GM19239 (cell line): ENCODE measurements at regions not wholly inside any gene's neighbourhood (a gene's known extent, or its start where the extent isn't known, plus 50 kb on each side); places are given as distances from the start of the nearest gene placed in this dataset.

Experiments
- DNase-seq: peaks from one replicate; pipeline ENCODE4 v3.0.0; 2011; ENCODE audit warnings: low spot score; ENCODE audit not compliant: insufficient read length
- FAIRE-seq: peaks from 2 replicates; lab custom pipeline; 2011; peaks lifted over from hg19 to GRCh38; lab: Jason Lieb, UNC

GRCh38 chr9:88750832-88751360 is 215.9 kb downstream of the NXNL2 start:
- FAIRE-seq (no peak), DNase-seq (no peak)

DNA sequence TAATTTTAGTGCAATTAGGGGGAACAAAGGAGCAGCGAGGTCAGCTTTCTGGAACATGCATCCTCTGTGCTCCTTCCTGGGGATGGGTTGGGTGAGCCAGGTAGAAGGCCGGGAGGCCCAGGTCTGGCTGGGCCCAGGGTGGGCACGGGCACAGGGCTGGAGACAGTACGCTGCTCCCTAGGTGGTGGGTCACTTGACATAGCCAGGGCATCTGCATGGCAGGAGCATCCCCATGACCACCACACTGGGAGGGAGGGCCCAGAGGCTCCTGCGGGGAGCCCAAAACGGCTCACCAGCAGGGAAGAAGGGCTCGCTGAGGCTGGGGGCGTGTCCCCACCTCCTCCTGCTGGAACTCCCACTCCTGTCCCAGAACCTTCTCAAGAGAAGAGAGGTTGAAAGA is 216.8 kb downstream of the NXNL2 start:
- FAIRE-seq = no peak
- DNase-seq = no peak

DNA sequence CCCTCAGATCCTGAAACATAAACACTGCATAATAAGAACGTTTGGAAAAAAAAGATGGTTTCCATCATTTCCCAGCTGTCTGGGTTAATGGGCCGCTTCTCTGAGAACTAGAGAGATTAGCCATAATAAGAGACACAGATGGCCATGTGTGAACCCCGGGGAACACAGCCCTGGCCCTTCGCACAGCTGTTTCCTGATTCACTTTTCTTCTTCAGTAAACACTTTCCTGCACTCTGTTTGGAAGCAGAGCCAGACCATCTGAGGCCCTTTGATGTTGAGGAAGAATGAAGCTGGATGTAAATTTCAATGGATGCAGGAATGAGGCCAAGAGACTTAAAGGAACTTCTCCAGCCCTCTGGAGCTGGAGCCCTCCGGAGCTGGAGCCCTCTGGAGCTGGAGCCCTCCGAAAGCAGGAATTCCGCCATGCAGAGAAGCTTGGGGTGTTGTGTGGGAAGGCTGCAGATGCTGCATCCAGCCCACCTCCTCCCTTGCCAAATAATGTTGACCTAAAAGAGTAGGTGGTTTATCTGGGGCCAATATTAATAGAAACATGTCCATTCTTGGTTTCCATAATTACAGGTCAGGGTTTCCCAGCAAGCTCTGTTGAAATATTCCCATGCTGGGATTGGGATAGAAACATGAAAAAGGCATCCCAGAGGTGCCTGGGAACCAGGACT is 218.9 kb downstream of the NXNL2 start:
- DNase-seq = no peak
- no peak for FAIRE-seq

DNA sequence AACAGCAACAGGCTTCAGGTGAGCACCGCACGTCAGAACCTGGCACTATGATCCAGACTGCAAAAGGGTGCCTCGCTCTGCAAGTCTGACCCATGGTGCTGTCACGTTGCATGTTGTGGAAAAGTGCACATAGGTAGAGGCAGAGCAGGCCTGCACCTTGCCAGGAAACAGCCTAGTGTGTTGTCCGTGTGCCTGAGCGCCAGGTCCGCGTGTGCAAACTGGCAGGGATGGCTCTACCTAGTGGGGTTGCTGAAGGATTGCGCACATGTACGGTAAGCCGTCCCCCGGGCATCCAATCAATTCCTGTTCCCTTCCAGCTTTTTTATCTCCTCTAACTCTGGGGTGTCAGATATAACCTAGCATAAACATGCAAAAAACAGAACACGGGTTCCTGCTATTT is 219.5 kb downstream of the NXNL2 start:
- no peak for FAIRE-seq
- DNase-seq = no peak

- no peak for DNase-seq
- no peak for FAIRE-seq
Measured at GRCh38 chr9:88754886-88755285, 219.9 kb downstream of the NXNL2 start.

- FAIRE-seq = no peak
Measured at GRCh38 chr9:88757406-88758010, 222.5 kb downstream of the NXNL2 start.

DNA sequence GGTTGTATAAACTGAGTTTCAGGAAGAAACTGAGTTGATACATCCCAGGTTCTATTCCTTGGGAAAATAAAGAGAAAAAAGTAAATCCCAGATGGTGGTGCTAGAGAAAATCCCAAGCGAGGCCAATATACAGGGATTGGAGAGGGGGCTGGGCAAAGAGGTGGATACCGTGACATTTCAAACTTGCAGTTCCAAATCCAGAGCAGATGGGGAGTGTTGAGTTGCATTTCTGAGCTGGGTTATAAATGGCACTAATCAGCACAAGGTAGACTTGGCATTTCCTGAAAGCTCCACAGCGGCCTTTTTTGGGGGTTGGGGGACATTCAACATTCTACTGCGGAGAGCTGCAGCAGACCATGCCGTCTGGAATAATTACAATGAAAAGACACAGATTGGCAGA is 224.4 kb downstream of the NXNL2 start:
- FAIRE-seq = no peak
- DNase-seq = no peak

More at GRCh38 chr9:88757406-88758010, 222.5 kb downstream of the NXNL2 start:
- no peak for DNase-seq

GRCh38 chr9:88766778-88767503 is 224.3 kb upstream of the S1PR3 start:
- DNase-seq (no peak), FAIRE-seq (no peak)

- DNase-seq (no peak), FAIRE-seq (no peak)
Measured at GRCh38 chr9:88767504-88767790, 223.8 kb upstream of the S1PR3 start.

DNA sequence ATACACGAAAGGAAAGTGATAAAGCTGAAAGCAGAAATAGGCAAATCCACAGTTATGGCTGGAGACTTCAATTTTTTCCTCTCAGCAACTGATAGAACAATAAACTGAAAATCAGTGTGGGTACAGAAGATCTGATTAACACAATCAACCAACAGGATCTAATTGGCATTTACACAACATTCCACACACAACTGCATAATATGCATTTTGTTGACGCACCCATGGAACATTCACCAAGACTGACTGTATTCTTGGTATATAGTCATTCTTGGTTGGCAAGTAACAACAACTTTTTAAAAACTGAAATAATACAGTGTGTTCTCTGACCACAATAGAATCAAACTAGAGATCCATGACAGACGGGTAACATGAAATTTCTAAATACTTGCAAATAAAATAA is 218.7 kb upstream of the S1PR3 start:
- DNase-seq (no peak), FAIRE-seq (no peak)

DNA sequence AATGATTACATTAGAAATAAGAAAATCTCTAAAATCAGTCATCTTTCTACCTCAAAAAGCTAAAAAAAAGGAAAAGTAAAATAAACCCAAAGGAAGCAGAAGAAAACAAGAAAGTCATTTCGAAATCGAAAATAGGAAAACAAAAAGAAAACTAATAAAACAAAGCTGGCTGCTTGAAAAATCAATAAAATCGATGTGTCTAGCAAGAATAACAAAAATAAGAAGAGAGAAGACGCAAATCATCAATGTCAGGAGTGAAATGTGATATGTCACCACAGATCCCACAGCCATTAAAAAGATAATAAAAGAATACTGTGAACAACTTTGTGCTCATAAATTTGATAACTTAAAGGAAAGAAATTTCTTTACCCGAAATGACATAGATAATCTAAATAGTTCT is 218.1 kb upstream of the S1PR3 start:
- DNase-seq (no peak), FAIRE-seq (no peak)

GRCh38 chr9:88773627-88774244 is 217.5 kb upstream of the S1PR3 start:
- DNase-seq (no peak), FAIRE-seq (no peak)

DNA sequence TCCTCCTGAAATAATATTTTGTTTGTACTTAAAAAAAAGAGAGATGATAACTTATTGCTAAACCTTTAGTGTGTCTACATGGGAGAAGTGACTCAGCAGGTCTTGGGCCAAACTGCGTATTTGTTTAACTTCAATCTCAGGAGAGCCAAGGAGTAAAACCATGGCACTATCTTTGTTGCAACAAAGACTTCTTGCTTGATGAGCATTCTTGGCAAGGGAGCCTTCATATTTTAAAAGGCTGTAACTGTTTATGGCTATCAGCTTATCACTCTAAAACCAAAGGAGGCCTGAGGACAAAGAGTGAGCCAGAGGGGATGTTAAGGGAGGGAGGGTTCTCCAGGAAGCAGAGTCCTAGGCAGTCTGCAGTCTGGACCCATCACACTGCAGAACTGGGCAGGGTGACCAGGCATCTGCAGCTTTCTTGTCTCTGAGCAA is 216.2 kb upstream of the S1PR3 start:
- no peak for FAIRE-seq
- DNase-seq = no peak

- no peak for DNase-seq
- FAIRE-seq = no peak
Measured at GRCh38 chr9:88775559-88775958, 215.7 kb upstream of the S1PR3 start.

DNA sequence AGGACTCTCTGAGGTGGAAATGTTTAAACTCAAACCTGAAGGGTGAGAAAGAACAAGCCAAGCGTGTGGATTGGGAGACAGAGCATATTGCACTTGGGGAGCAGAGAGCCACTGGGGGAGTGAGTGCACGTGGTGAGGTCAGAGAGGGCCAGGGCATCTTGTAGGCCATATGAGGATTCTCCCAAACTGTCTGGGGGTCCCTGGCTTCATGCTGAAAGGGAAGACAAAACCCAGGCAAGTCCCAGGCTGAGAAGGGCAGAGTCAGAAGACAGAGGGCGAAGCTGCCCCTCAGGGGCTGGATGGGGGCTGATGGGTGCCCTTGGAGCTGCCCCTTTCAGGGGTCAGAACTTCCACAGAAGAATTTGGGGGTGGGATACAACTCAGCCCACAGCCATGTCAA is 215.3 kb upstream of the S1PR3 start:
- DNase-seq = no peak
- no peak for FAIRE-seq

DNA sequence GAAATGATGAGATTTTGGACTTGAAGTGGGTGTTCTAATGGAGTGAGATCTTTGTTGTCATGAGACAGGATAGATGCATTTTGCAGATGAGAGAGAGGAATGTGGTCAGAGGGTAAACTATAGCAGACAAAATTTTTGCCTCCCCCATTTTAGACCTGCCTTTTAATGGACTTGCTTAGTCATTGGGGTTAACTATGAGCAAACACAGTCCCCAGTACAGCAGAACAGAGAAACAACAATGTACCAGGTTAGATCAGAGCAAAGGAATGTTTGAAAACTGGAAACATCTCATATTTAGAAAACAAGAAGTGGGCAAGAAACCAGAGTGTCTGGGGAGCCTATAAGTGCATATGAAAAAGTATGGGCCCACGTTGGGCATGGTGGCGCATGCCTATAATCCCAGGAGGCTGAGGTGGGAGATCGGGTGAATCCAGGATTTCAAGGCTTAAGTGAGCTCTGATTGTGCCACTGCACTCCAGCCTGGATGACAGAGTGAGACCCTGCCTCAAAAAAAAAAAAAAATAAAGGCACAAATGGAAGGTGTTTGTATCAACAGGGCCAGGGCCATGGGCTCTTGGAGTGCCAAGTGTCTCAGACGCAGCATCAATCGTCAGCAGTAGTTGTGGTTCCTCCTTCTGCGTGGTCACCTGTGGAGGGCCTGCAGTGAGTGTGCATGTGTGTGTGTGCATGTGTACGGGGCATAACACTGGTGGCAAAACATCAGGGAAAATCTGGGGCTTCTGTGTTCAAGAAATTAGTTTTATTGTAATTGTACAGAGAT is 214.4 kb upstream of the S1PR3 start:
- FAIRE-seq = no peak
- no peak for DNase-seq

DNA sequence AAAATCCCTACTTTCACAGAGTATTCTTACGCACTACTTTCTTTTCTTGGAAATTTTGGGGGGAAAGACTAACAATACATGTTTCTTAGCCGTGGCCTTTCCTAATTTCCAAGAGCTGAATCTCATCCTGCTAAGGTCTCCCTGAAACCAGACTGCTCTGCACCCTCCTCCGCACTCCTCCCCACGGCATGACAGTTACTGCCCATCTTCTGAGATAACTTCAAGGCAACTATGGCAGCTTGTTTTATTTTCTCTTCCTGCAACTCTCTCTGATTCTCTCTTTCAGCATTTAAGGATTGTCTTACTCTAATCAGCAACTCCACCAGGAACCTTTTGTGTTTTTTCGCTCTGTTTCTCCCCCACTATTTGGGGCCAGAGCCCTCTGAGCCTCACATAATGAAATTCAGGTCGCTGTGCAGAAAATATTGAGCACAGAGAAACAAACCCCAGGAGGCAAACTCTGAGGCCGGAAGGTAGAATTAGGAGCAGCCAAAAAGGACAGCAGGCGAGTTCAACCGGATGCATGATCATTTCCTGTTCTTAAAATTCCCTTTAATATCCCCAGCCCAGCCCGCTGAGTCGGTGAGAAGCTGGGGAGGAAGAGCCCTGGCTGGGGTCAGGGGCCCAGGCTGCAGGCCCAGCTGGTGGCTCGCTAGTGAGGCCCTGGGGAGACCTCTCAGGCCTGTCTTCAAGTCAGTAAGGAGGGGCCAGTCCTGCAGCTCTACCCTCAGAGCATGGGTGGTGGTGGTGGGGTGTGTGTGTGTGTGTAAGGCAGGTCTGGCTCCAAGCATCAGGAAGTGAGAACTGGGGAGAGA is 213.6 kb upstream of the S1PR3 start:
- DNase-seq (no peak), FAIRE-seq (no peak)

DNA sequence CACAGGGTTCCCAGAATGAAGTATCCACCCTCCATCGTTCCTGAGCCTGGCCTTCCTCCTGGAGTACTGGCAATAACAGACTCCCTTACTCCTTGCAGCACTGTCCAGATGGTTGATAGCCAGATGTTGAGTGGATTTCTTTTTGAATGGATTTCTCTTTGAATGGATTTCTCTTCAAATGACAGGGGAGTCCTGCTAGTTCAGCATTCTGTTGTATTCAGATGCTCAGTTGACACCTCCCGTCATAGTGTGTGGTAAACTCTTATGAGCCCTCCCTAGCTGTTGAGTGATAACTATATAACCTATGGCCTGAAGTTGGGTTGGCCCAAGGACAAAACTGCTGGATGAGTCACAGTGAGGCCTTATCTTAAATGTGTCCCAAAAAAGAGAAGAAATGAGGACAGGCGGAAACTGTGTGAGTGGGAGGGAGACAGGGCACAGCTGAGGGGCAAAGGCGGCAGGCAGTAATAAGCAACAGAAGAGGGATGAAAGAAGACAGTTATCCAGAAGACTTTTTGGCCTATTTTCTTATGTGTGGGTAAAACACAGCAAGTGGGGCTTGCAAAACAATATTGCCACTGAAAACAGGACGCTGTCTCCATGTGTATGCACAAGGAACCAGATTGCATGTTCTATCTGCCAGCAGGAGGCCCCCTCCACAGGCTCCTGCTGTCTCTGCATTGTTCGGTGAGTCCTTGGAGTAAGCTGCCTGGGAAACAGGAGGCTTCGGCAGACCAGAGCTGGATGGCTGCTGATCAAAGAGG is 209.5 kb upstream of the S1PR3 start:
- no peak for DNase-seq

More for the DNA sequence above, 209.5 kb upstream of the S1PR3 start:
- no peak for FAIRE-seq
